Activated CD8-positive, alpha-beta memory T cell treated with anti-CD3 and anti-CD28 coated beads for 48 hours (primary cell): ENCODE measurements at regions not wholly inside any gene's neighbourhood (a gene's known extent, or its start where the extent isn't known, plus 50 kb on each side); places are given as distances from the start of the nearest gene placed in this dataset.

ENCODE experiments used
- DNase-seq, 3 experiments: peaks; one replicate each; pipeline ENCODE4 v3.0.0-alpha.2; 2020; ENCODE audit warnings: low read depth in 2 of 3, low spot score in 2 of 3

DNA sequence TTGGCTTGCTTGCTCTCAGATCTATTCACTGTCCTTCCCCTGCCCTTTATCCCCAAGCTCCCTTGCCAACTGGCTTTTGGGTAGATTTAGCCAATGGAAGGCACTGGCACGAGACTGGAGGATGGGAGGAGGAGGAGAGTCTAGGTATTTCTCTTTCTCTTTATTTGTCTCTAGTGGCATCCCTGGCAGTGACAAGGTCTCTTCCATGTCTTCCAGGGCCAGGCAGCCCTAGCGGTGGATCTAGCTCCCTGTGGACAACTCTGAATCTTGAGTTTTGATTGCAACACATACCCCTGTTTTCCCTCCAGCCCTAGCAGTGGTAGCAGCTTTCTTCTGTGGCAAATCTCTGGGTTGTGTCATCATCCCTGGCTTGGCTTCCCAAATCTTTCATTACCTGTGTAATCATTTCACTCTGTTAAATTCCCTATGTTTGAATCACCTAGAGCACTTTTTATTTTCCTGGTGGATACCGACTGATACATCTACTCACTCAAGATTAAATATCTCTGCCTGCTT, 171.1 kb upstream of the IRX6 start:
- DNase-seq = no peak

DNA sequence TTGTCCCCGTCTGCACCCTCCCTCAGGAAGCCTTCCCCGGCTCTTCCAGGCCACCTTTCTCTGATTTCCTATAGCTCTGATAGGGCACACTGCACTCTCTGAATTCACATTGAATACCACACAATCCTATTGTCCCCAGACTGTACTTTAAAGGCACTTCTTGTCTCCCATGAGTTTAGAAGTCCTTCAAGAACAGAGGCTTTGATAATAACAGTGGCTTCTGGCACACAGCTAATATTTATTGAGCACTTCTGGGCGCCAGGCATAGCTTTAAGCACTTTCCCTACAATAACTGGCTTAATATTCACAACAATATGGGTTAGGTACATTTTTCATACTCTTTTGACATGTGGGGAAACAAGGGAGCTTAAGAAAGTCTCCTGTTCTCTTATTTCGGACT, 169.7 kb upstream of the IRX6 start:
- DNase-seq = no peak

DNA sequence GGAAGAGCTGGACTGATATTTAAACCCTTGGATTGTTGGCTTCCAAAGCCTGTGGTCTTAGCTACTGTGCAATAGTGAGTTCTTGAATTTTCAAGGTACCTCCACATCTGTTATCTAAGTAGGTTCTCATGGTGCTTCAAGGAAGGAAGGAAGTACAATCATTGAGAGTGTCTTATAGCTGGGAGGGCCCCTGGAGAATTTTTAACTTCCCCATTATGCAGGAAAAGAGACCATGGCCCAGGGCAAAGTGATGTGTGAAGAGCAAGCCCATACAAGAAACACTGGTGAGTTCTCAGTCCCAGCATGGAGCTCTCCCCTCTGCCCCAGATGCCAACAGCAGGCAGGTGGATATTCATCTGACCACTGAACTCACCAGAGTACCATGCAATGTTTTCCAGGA, 169.0 kb upstream of the IRX6 start:
- no peak for DNase-seq

DNA sequence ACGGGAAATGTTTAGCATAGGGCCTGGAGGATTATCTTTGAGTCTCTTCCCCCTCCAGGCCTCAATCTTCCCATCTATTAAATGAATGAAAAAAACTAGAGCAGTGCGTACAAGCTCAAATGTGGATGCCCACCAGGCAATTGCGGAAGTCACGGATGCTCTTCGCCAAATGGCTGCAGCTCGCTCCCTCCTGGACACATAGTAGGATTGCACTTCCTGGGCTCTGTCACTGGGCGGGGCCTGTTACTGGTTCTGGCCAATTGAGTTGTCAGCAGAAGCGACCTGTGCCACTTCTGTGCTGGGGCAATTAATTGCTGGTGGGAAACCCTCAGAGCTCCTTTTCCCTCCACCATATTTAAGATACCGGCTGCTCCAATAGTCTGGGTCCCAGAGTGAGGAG, 168.2 kb upstream of the IRX6 start:
- no peak for DNase-seq

DNA sequence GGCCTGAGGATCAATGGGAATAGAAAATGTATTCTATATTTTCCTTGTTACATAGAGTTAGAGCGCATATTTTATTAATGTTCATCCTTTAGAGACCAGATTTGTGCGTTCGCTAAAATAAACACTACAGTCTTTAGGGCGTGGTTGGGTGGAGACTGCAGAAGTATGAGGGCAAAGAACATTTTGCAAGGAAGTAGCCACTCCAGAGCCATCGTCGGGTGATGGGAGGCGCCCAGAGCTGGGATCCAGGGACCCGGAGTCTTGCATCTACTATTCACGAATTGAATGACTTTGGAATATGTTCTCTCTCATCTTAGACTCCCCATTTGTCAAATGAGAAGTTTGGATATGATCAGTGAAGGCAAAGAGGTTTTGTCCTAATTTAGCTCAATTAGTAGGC, 154.2 kb upstream of the IRX6 start:
- no peak for DNase-seq

DNA sequence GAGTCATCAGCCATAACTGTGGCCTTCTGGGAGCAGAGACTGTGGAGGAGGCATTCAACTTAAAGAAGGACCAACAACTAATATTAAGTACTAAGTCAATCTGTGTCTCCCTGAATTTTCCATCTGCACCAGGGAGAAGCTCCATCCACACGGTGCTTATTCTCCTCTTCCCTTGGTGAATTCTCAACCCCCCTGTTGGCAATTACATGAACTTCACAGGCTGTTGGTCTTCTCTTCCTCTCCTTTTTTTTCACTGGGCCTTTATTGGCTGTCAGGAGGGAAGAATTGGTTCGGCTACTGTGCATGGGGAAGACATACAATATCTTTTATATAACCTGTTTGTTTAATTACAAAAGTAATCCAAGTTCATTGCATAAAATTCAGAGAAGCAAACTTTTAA, 152.8 kb upstream of the IRX6 start:
- no peak for DNase-seq

DNA sequence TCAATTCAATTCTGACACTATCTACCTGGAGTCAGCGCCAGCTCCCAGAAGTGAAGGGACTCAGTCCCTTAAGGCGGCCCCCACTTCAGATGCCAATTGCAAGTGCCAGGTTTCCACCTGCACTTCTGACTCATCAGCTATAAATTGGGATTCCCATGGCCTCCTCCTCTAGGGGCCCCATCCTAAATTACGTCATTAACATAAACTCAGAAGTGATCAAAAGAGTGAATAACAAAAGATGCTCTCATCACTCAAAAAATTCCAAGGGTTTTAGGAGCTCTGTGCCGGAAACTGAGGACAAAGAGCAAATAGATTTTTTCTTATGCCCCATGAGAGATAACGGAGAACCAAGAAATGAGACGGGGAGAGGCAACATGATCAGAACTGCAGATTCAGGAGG, 148.6 kb upstream of the IRX6 start:
- no peak for DNase-seq

DNA sequence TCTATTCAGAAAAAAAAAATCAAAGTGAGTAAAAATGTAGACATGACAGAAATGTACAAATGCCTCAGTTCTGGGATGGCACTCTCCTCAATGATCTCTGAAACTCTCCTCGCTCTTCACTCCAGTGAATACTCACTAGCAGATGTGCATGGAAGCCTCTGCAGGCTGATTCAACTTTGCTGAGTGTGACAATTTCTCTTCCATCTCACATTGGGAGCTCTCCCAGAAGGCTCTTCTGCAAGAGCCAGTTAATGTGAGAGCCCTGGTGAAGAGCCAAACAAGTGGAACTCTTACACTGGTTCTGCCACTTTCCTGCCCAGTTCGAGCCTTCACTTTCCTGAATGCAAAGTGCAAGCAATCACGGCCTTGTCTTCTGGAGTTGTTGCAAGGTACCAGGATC, 147.1 kb upstream of the IRX6 start:
- no peak for DNase-seq

DNA sequence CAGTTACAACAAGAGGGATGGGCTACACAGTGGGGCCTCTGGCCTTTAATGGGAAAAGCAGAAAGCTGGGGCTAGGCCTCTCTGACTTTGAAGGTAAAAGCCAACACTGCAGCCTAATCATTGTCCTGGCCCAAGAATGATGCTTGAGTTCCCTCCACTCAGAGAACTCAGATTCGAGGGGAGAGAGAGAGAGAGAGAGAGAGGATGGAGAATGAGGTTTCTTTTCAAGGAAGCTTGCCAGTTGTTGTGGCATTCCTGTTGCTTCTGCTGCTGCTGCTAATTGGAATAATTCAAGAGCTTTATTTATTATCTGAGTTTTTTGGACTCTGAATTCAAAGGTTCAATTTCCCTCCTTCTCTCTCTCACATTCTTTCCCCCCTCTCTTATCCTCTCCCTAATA, 144.6 kb upstream of the IRX6 start:
- DNase-seq = no peak

DNA sequence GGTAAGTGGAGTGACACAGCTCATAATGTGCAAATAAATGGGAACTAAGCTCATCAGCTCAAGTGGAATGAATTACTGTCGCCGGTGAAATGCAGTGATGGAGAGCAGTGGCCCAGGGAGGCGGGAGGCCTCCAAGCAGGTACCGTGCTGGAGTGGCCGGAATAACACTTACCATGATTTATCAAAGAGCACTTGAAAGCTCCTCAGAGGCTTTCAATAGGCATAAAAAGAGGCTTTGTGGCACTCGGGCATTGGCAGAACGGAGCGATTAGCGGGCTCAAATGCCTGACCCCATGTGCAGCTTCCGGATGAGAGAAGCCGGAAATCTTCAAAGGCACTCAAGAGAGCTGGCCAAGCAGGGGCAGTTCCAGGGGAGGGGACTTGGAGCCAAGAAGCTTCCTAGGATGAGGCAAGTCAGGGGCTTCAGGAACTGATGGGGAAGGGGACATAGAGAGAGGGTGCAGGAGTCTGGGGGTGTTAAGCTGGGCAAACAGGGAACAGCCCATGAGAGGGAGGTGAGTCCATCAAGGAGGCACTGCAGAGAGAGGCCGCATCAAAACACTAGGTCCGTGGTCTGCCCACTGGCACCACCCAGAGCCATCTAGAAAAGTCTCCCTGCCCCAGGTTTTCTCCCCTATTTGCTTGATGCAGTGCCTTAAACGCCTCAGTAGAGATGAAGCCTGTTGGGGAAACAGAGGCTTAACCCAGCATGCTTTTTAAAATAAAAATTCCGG, 144.0 kb upstream of the IRX6 start:
- no peak for DNase-seq

DNA sequence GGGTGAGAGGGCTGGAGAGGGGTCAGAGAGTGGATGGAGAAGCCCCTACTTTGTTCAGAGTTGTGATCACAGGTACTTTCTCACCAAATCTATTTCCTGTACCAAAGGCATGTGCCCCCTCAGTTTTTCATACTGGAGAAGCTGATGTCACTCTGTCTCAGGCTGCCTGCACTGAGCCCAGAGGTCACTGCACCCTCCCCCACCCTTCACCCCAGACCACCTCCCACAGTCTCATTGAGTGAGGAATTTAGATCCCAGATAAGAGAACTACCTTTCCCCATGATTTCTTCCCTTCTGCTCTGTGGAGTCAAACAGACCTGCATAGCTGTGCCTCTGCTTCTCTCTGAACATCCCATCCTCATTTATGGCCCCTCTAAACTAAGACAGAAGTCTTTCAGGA, 140.0 kb upstream of the IRX6 start:
- no peak for DNase-seq

DNA sequence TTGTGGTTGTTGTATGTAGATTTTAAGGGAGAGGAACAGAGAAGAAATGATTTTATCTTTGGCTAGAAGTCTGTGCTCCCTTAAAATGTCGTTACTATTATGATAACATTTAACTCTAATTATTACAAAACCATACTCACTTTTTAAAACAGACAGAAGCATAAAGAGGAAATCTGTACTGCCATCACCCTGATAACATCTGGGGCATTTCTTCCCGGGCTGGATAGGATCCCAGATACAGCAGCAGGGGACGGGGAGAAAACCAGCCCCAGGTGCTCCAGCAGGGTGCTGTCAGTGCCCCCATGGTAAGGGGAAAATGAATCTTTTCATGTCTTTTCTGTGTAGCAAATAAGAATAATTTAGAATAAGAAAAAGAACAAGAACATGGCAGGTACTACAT, 139.4 kb upstream of the IRX6 start:
- DNase-seq = no peak

DNA sequence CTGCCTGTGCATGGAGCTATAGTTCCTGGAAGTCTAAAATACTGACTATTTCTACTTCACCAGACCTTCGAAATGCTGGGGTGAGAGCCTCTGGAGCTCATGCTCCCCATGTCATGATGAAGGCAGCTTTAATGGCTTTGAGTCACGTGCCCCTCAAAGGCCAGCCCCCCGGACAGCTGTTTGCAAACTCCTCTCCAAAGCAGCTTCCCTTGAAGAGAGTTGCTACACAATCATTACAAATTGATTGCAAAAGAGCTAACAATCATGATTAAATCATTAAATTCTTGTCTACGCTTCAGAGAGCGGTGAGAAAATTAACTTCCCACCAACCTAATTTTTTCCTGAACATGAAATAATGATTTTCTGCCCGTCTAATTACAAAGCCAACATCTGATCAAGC, 134.8 kb upstream of the IRX6 start:
- DNase-seq = no peak

DNA sequence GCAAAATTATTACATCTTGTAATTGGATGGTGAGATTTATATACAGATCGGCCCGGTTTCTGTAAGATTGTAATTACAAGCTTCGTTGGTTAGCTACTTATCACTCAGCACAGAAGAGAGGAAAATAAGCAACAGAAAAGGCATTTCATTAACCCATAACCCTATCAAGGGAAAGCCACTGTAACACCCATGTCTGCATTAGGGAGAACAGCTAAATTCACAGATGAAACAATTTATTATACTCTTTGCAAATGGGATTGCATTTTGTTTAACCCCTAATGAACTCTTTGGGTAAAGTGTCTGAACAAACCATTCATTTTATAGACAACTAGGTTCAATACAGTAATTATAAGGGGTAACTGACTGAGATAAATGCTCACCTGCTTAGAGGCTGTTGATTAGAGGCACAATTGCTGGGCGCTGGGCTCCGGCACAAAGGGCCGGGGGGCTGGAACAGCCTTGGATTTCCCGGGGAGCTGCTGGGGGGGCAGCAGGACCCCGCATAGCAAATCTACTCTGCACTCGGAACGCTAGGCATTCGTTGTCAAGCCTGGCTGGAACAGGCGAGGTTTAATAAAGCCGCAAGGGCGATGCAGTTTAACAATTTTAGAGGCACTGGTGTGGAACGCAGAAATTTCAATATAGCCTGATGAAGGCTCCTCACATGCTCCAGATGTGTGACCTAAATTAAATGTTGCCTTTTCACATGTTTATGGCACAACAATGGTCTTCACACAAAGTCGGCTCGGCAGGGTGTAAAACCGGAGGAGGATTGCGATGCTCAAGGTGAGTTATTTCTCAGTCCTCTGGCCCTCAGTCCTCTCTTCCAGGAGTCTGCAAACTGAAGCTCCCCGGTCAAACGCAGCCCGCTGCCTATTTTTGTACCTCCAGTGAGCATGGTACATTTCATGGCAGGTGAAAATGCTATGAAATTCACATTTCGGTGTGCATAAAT, 134.0 kb upstream of the IRX6 start:
- DNase-seq = no peak

DNA sequence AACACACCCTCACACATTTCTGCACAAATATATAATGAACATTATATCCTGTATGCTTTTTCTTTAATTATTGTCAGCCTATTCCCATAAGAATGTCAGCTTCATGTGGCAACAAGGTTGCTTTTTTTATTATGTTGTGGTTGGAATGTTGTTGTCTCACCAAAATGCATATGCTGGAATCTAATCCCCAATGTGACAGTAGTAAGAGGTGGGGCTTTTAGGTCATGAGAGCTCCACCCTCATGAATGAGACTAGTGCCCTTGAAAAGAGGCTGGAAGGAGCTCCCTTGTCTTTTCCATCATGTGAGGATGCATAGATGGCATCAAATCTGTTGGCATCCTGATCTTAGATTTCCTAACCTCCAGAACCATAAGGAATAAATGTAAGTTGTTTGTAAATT, 131.3 kb upstream of the IRX6 start:
- DNase-seq = no peak

DNA sequence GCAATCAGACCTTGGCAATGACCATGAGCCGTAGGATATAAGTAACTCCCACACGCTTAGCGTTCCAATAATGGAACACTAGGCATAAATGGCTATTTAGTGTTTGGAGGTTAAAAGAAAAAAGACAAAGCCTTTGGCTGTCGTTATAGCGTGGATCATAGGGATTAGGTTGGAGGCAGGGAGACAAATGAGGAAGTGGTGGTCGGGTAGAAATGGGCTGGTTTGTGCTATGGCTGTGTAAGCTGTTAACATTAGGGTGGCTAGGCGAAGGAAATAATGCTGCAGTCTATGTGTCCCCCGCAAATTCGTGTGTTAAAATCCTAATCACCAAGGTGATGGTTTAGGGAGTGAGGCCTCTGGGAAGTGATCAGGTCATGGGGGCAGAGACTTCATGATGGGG, 120.4 kb upstream of the IRX6 start:
- no peak for DNase-seq

DNA sequence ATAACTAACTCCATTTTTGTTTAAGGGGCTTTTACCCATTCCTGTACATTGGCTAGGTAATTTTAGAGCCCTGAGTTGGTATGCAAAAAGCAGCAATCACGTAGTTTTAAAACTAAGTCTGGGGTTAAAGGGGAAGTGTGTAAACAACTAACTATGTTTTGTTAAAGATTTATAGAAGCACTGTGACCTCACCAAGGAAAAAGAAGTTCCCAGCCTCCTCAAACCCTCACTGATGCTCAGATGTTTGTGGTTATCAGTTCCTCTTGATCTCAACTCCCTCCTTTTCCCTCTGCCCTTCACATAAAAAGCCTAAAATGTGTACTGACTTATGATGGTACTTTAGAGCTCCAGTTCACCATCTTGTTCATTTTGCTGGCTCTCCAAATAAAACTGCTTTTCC, 119.9 kb upstream of the IRX6 start:
- DNase-seq = no peak

DNA sequence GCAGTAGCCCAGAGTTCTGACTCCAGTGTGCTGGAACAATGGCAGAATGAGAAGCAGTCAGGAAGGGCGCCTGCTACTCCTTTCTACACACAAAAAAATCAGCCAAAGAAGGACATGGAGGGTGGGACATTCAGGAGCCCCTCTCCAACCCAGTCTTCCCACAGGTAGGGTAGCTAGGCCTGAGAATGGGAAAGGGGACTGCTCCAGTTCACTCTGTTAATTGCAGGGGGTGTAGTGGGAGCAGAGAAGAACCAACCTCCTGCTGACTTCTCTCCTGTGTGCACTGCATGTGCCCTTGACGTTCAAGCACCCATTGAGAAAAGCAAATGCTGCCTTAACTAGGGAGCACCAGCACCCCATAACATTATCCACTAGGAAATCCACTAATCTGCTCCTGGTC, 119.1 kb upstream of the IRX6 start:
- DNase-seq = no peak

DNA sequence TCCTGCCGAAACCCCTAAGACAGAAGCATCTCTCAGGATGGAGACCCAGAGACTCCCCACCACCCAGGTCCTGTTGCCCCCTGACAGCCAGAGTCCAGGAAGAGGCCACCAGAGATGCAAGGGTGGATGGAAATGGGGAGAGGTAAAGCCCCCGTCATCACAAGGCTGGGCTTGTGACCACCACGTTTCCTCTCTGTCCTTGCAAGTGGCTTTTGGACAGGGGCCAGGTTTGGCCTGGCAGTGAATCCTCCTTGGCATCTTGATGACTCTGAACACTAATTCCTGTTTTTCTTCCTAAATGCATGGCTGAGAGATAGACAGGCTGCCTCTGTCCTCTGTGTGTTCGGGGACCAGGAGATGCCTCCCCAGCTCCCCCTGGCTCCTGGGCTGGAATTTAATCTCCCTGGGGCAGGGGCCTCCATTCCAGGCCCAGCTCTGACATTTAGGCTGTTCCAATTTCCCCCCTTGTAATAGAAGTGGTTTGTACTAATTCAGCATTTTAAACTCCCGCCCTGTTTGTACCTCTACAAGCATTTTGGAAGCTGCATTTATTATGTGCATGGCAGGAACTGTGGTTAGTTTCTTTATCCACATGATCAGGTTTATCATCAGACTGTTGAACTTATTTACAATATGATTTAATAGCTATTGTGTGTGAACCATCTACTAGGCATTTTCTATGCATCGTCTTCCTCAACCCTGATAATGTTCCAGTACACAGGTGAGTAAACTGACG, 116.1 kb upstream of the IRX6 start:
- no peak for DNase-seq

DNA sequence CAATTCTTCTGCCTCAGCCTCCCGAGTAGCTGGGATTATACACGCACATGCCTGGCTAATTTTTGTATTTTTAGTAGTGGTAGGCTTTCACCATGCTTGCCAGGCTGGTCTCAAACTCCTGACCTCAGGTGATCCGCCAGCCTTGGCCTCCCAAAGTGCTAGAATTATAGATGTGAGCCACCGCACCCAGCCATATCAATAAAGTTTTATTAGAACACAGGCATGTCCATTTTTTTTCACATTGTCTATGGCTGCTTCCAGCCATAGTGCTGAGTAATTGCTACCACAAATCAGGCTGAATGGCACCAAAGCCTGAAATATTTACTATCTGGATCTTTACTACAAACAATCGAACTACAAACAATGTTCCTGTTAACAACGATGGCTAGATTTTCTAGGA, 114.4 kb upstream of the IRX6 start:
- no peak for DNase-seq

DNA sequence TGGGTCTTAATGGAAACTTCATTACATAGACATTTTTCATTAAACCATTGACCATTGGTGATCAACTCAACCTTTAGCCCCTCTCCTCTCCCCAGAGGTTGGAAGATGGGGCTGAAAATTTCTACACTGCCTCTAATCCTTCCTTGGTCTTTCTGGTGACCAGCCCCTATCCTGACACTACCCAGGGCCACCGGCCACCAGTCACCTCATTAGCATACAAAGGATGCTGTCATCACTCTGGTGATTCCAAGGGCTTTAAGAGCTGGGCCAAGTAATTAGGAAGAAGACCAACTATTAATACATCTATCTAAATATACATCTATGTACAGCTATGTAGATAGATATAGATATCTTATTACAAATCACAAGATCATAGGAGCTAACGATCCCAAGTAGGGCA, 111.2 kb upstream of the IRX6 start:
- no peak for DNase-seq

DNA sequence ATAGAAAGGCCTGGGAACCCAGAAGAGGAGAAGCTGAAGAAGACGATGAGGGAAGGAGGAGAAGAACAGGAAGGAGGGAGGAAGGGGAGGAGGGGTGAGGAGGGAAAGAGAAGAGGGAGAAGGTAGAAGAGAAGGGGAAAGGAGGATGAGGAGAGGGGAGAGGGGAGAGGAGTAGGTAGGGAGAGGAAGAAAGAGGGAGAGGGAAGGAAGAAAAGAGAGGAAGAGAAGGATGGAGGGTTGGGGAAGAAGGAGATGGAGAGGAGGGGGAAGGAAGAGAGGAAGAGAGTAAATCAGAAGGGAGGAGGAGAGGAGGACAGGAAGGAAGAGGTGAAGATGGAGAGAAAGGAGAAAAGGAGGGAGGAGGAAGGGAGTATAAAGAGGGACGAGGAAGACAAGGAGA, 109.6 kb upstream of the IRX6 start:
- DNase-seq = no peak
